Testis (tissue), 2 donors: ENCODE measurements at regions not wholly inside any gene's neighbourhood (a gene's known extent, or its start where the extent isn't known, plus 50 kb on each side); places are given as distances from the start of the nearest gene placed in this dataset.

ENCODE experiments used
- DNase-seq: peaks from one replicate; pipeline ENCODE4 v3.0.0-alpha.2; 2019
- H3K27ac ChIP-seq, 2 donors: fragments of 200-600 bp; sonication (generic); one replicate each; pipeline ENCODE4 v1.5.1; 2019
- H3K27me3 ChIP-seq: fragments of 200-600 bp; sonication (generic); one replicate; pipeline ENCODE4 v1.5.1; 2019
- H3K36me3 ChIP-seq: fragments of 200-600 bp; sonication (generic); one replicate; pipeline ENCODE4 v1.5.1; 2017; ENCODE audit warnings: low read depth; ENCODE audit errors: missing control alignments
- H3K4me1 ChIP-seq: fragments of 200-600 bp; sonication (generic); one replicate; pipeline ENCODE4 v1.5.1; 2019
- H3K4me3 ChIP-seq, 2 donors: fragments of 200-600 bp; sonication (generic); one replicate each; pipeline ENCODE4 v1.5.1; 2017 to 2019
- H3K9me3 ChIP-seq: fragments of 200-600 bp; sonication (generic); one replicate; pipeline ENCODE4 v1.5.1; 2017
- CTCF ChIP-seq, 3 experiments: fragments of 450-650 bp in 2 of 3; fragments of 200-600 bp in 1 of 3; sonication (generic) in 1 of 3; IDR thresholded peaks; one replicate each; pipeline ENCODE4 v1.5.1; 2016 to 2019; ENCODE audit warnings: antibody characterized with exemption in 3 of 3, mild to moderate bottlenecking in 2 of 3, moderate library complexity in 1 of 3
- POLR2A ChIP-seq: fragments of 450-650 bp; IDR thresholded peaks from one replicate; pipeline ENCODE4 v1.6.1; 2017; ENCODE audit warnings: antibody characterized with exemption, mild to moderate bottlenecking, moderate library complexity
- WGBS, 2 donors: methylation state at CpG; one replicate each; pipeline ENCODE4 v1.1.5; 2018; 5-methylcytosine and 5-hydroxymethylcytosine counted together
- intact Hi-C: fragments of 100-400 bp; cut with DNase I; formaldehyde crosslinking; loops from one replicate; pipeline ENCODE4 v1.15.1; 2023; ENCODE audit warnings: low total_unique reads

- intact Hi-C loops = no loop called here
- H3K27me3 ChIP-seq = no peaks in the 10 kb centered on the region
Measured at GRCh38 chr3:35944926-35945710, 305.8 kb downstream of the ARPP21 start.

GRCh38 chr3:35946121-35946853, 307.0 kb downstream of the ARPP21 start:
- TF ChIP-seq POLR2A = no peak
- peak in 2 of 3 experiments; percentile 16 to 38 for TF ChIP-seq CTCF (IDR thresholded peaks at IDR 0.05)
- H3K36me3 ChIP-seq = no peaks in the 10 kb centered on the region
- WGBS, 2 donors = 55 to 56% methylated on average over 8 of the region's 8 CpGs
- intact Hi-C loops = no loop called here
- no peak overlapping the region for H3K4me3 ChIP-seq
- no peaks in the 10 kb centered on the region for H3K27me3 ChIP-seq
- H3K4me1 ChIP-seq = no peaks in the 10 kb centered on the region
- no peak for DNase-seq
- H3K9me3 ChIP-seq = no peaks in the 10 kb centered on the region
- no peak overlapping the region for H3K27ac ChIP-seq

More at GRCh38 chr3:35944926-35945710, 305.8 kb downstream of the ARPP21 start:
- no peaks in the 10 kb centered on the region for H3K4me1 ChIP-seq
- H3K27ac ChIP-seq = no peak overlapping the region
- H3K9me3 ChIP-seq = no peaks in the 10 kb centered on the region
- DNase-seq = no peak
- TF ChIP-seq POLR2A (no peak), CTCF (IDR thresholded peaks at IDR 0.05) (no peak)
- no peaks in the 10 kb centered on the region for H3K36me3 ChIP-seq
- no peak overlapping the region for H3K4me3 ChIP-seq
- 90 to 91% methylated on average over 2 of the region's 2 CpGs for WGBS, 2 donors

GRCh38 chr3:35946854-35947515, 307.7 kb downstream of the ARPP21 start:
- TF ChIP-seq CTCF (IDR thresholded peaks at IDR 0.05) = no peak
- no peak for TF ChIP-seq POLR2A
- no peak for DNase-seq
- H3K27me3 ChIP-seq = no peaks in the 10 kb centered on the region
- H3K27ac ChIP-seq = no peak overlapping the region
- intact Hi-C loops = no loop called here
- H3K4me1 ChIP-seq = no peaks in the 10 kb centered on the region
- no peaks in the 10 kb centered on the region for H3K36me3 ChIP-seq
- H3K9me3 ChIP-seq = no peaks in the 10 kb centered on the region
- no peak overlapping the region for H3K4me3 ChIP-seq
- 79 to 83% methylated on average over 2 of the region's 2 CpGs for WGBS, 2 donors

- Histone ChIP-seq H3K27me3 (no peaks in the 10 kb centered on the region), H3K36me3 (no peaks in the 10 kb centered on the region), H3K4me1 (no peaks in the 10 kb centered on the region), H3K9me3 (no peaks in the 10 kb centered on the region), H3K27ac (no peak overlapping the region), H3K4me3 (no peak overlapping the region)
- intact Hi-C loops = no loop called here
- DNase-seq = no peak
- TF ChIP-seq CTCF (IDR thresholded peaks at IDR 0.05) (no peak), POLR2A (no peak)
- WGBS, 2 donors = 87 to 95% methylated on average over 1 of the region's 1 CpG
Measured at GRCh38 chr3:35950021-35950420, 310.7 kb downstream of the ARPP21 start.
